B cell (primary cell): ENCODE measurements at regions not wholly inside any gene's neighbourhood (a gene's known extent, or its start where the extent isn't known, plus 50 kb on each side); places are given as distances from the start of the nearest gene placed in this dataset.

Experiments
- ATAC-seq: fragments of 200-7000 bp; cut with Tn5 transposase; one replicate; pipeline ENCODE4 v1.10.0; 2021; ENCODE audit warnings: low read depth, mild to moderate bottlenecking, moderate number of reproducible peaks, moderate library complexity
- CTCF ChIA-PET: fragments of 350-600 bp; sonication (Branson Sonifier 250); formaldehyde crosslinking; loops from one replicate; lab custom pipeline; 2021; ENCODE audit warnings: antibody characterized with exemption, inconsistent platforms; lab: Charles Lee
- POLR2A ChIA-PET: fragments of 350-600 bp; sonication (Branson Sonifier 250); formaldehyde crosslinking; loops from one replicate; lab custom pipeline; 2021; ENCODE audit warnings: antibody characterized with exemption; lab: Charles Lee
- DNase-seq: peaks from one replicate; pipeline ENCODE4 v3.0.0; 2013
- H2AFZ ChIP-seq: 2 replicates; pipeline ENCODE4 v1.6.1; 2012; ENCODE audit warnings: mild to moderate bottlenecking, low read depth, low read length; ENCODE audit not compliant: insufficient read depth, poor library complexity, severe bottlenecking
- H3K27ac ChIP-seq, 2 donors: 1 replicate in 1 of 2; 2 replicates in 1 of 2; pipeline ENCODE4 v1.5.1; 2012 to 2013; ENCODE audit warnings: low read length in 2 of 2, mild to moderate bottlenecking in 2 of 2, moderate library complexity in 1 of 2
- H3K27me3 ChIP-seq, 4 experiments: fragments of 200-600 bp in 1 of 4; sonication (generic) in 1 of 4; replicated peaks in 1 of 4; 1 replicate in 2 of 4; 2 replicates in 2 of 4; pipeline versions ENCODE4 v1.6.1 to v1.7.0; 2013 to 2016; ENCODE audit warnings: low read length in 3 of 4, mild to moderate bottlenecking in 2 of 4, mixed read lengths in 1 of 4, moderate library complexity in 1 of 4; ENCODE audit not compliant: insufficient read depth in 4 of 4, control insufficient read depth in 3 of 4; ENCODE audit errors: control extremely low read depth in 1 of 4
- H3K36me3 ChIP-seq, 2 experiments: replicated peaks in 1 of 2; 1 replicate in 1 of 2; 2 replicates in 1 of 2; pipeline versions ENCODE4 v1.6.1 to v1.7.1; 2013; ENCODE audit warnings: low read length in 1 of 2; ENCODE audit not compliant: insufficient read depth in 2 of 2, control insufficient read depth in 1 of 2; ENCODE audit errors: control extremely low read depth in 1 of 2, extremely low read depth in 1 of 2
- H3K4me1 ChIP-seq, 2 donors: fragments of 200-600 bp in 1 of 2; sonication (generic) in 1 of 2; 1 replicate in 1 of 2; 2 replicates in 1 of 2; pipeline versions ENCODE4 v1.5.1 to v1.6.1; 2013 to 2017; ENCODE audit warnings: low read length in 2 of 2; ENCODE audit not compliant: control insufficient read depth in 2 of 2, insufficient read depth in 2 of 2
- H3K4me2 ChIP-seq: replicated peaks from 2 replicates; pipeline ENCODE3; 2012; ENCODE audit warnings: mild to moderate bottlenecking, low read depth, low read length; ENCODE audit not compliant: poor library complexity, severe bottlenecking
- H3K4me3 ChIP-seq, 5 experiments: fragments of 200-600 bp in 1 of 5; sonication (generic) in 1 of 5; 1 replicate in 3 of 5; 2 replicates in 2 of 5; pipeline versions ENCODE4 v1.5.1 to v1.7.0; 2011 to 2016; ENCODE audit warnings: low read length in 4 of 5, mild to moderate bottlenecking in 4 of 5, low read depth in 2 of 5, control low read depth in 1 of 5, moderate library complexity in 1 of 5; ENCODE audit not compliant: insufficient read depth in 1 of 5; ENCODE audit errors: control extremely low read depth in 1 of 5, extremely low read depth in 1 of 5
- H3K79me2 ChIP-seq: fragments of 200-600 bp; sonication (generic); one replicate; pipeline ENCODE4 v1.6.0; 2016; ENCODE audit warnings: low read length; ENCODE audit not compliant: control insufficient read depth, insufficient read depth
- H3K9ac ChIP-seq: fragments of 200-600 bp; sonication (generic); 2 replicates; pipeline ENCODE4 v1.6.1; 2017; ENCODE audit warnings: mild to moderate bottlenecking, low read length, moderate library complexity
- H3K9me3 ChIP-seq, 3 donors: one replicate each; pipeline versions ENCODE4 v1.6.1 to v1.7.1; 2013; ENCODE audit warnings: low read length in 2 of 3; ENCODE audit not compliant: control insufficient read depth in 2 of 3, insufficient read depth in 1 of 3; ENCODE audit errors: control extremely low read depth in 1 of 3
- H4K20me1 ChIP-seq: 2 replicates; pipeline ENCODE4 v1.6.0; 2012; ENCODE audit warnings: mild to moderate bottlenecking, low read length; ENCODE audit not compliant: insufficient read depth, control insufficient read depth, poor library complexity, severe bottlenecking
- H3K27ac Mint-ChIP-seq: one replicate; pipeline ENCODE4 v1.8.0; 2021; ENCODE audit warnings: mixed read lengths
- H3K27me3 Mint-ChIP-seq: one replicate; pipeline ENCODE4 v1.8.0; 2021; ENCODE audit warnings: mixed read lengths
- H3K4me1 Mint-ChIP-seq: one replicate; pipeline ENCODE4 v1.8.0; 2021; ENCODE audit warnings: mixed read lengths
- H3K4me3 Mint-ChIP-seq: one replicate; pipeline ENCODE4 v1.8.0; 2021; ENCODE audit warnings: mixed read lengths
- H3K9me3 Mint-ChIP-seq: one replicate; pipeline ENCODE4 v1.8.0; 2022; ENCODE audit warnings: mixed read lengths; ENCODE audit not compliant: insufficient read depth
- EZH2 ChIP-seq: IDR thresholded peaks from 2 replicates; pipeline ENCODE4 v1.6.1; 2012; ENCODE audit warnings: borderline replicate concordance, low read depth, mild to moderate bottlenecking, moderate library complexity, low read length; ENCODE audit not compliant: insufficient read depth, poor library complexity, severe bottlenecking
- WGBS: methylation state at CpG from one replicate; pipeline ENCODE4 v1.1.5; 2013; ENCODE audit warnings: missing lambda C conversion rate; ENCODE audit not compliant: insufficient coverage; 5-methylcytosine and 5-hydroxymethylcytosine counted together
- intact Hi-C: fragments of 100-400 bp; cut with micrococcal nuclease; formaldehyde crosslinking; loops from one replicate; pipeline ENCODE4 v1.10.0; 2022
- TF ChIP-seq, protein P1 (sequence below): fragments of 200-600 bp; IDR thresholded peaks from one replicate; pipeline ENCODE4 v1.8.0; 2022; ENCODE audit warnings: antibody characterized with exemption, mild to moderate bottlenecking

DNA sequence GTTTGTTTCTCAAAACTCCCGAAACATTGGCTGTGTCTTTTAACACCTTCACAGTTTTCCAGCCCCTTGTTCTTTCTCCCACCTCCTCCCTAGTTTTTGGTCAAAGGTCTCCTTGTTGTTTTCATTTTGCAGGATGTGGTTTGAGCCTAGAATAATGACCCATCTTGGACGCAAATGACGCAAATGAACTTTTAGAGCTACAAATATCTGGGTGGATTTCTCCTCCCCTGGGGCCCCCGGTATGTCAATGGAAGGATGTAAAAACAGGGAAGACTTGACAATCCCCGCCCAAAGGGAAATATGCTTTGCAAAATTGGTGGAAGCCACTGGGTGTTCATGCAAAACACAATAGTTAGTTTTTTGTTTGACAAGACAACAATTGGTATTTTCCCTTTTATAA lies 236.0 kb upstream of the IRX3 start:
- ChIA-PET CTCF (no interaction called here), POLR2A (no interaction called here)
- Mint-ChIP-seq H3K4me1 (no peaks in the 10 kb centered on the region), H3K27me3 (no peaks in the 10 kb centered on the region), H3K9me3 (no peaks in the 10 kb centered on the region), H3K4me3 (no peak overlapping the region), H3K27ac (no peak overlapping the region)
- Histone ChIP-seq H4K20me1 (no peaks in the 10 kb centered on the region), H3K4me3 (no peak overlapping the region), H3K9me3 (peaks cover 0 to 2% (median 0%) of the 10 kb centered on the region in 3 donors), H3K79me2 (no peaks in the 10 kb centered on the region), H3K36me3 (no peaks in the 10 kb centered on the region), H3K27ac (no peak overlapping the region), H3K9ac (no peak overlapping the region), H3K27me3 (no peaks in the 10 kb centered on the region), H2AFZ (no peak overlapping the region), H3K4me2 (no peak overlapping the region), H3K4me1 (no peaks in the 10 kb centered on the region)
- intact Hi-C loops = no loop called here
- WGBS = 27% methylated on average over 3 of the region's 5 CpGs
- ATAC-seq = no peak
- no peak for DNase-seq
- TF ChIP-seq, protein P1, sequence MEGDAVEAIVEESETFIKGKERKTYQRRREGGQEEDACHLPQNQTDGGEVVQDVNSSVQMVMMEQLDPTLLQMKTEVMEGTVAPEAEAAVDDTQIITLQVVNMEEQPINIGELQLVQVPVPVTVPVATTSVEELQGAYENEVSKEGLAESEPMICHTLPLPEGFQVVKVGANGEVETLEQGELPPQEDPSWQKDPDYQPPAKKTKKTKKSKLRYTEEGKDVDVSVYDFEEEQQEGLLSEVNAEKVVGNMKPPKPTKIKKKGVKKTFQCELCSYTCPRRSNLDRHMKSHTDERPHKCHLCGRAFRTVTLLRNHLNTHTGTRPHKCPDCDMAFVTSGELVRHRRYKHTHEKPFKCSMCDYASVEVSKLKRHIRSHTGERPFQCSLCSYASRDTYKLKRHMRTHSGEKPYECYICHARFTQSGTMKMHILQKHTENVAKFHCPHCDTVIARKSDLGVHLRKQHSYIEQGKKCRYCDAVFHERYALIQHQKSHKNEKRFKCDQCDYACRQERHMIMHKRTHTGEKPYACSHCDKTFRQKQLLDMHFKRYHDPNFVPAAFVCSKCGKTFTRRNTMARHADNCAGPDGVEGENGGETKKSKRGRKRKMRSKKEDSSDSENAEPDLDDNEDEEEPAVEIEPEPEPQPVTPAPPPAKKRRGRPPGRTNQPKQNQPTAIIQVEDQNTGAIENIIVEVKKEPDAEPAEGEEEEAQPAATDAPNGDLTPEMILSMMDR = no peak
- no peak for TF ChIP-seq EZH2

GRCh38 chr16:54521327-54521726 lies 234.7 kb upstream of the IRX3 start:
- DNase-seq (no peak), ATAC-seq (no peak)
- Mint-ChIP-seq H3K27me3 (no peaks in the 10 kb centered on the region), H3K9me3 (no peaks in the 10 kb centered on the region), H3K4me1 (no peaks in the 10 kb centered on the region), H3K4me3 (no peak overlapping the region), H3K27ac (no peak overlapping the region)
- POLR2A ChIA-PET = no interaction called here
- TF ChIP-seq, protein P1 = no peak
- TF ChIP-seq EZH2 = no peak
- Histone ChIP-seq H3K27me3 (no peaks in the 10 kb centered on the region), H2AFZ (no peak overlapping the region), H3K4me2 (no peak overlapping the region), H3K36me3 (no peaks in the 10 kb centered on the region), H4K20me1 (no peaks in the 10 kb centered on the region), H3K9me3 (no peaks in the 10 kb centered on the region), H3K9ac (no peak overlapping the region), H3K79me2 (no peaks in the 10 kb centered on the region), H3K27ac (no peak overlapping the region), H3K4me1 (no peaks in the 10 kb centered on the region), H3K4me3 (no peak overlapping the region)
- intact Hi-C loops = no loop called here
- CTCF ChIA-PET = interaction anchor here (0.5 to 1.0 kb wide), 2 partner anchors 19 to 749 kb away, joined by 3 read pairs; no protein-coding TSS in a partner anchor
- WGBS = no CpG with 5 or more reads among the region's 2 CpGs
